ENCODE measurements at regions not wholly inside any gene's neighbourhood (a gene's known extent, or its start where the extent isn't known, plus 50 kb on each side); places are given as distances from the start of the nearest gene placed in this dataset.

DNA sequence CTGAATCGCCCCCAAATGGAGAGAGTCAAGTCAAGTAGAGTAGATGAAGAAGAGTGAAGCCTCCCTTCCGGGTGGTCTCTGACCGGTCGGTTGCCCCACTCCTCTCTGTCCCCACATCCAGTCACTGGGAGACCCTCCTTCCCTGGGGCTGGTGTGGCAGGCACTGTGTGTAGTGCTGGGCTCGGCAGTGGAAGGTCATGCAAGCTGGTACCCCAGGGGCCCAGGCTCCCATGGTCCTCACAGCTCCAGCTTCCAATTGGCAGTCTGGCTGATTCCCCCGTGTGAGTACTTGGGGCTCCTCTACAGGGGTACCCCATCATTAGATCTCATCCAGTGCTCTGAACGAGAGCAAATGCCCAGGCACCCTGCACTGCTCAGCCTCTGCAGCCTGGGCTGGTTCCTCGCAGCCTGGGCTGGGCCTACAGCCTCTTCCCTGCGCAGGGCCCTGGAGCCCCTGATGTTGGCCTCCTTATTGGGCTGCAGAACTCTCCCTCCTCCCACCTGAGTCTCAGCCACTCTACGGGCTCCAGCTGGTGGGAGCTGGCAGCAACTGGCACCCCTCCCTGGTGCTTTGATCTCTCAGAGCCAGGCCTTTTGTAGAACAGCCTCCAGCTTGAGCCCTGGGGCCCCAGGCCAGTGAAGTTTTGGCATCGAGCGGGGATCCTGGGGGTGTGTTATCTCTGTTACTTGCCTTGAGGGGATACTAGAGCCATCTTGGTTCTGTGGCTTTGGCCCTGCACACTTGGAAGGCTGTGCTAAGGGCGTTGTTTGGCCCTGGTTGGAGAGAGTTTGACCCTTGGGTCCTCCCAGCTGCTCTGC, 187.8 kb upstream of the HDAC4 start:
- H3K4me3 ChIP-seq (ENCODE audit: low read depth, low read length): no peak overlapping the region
- TF ChIP-seq, protein P1, sequence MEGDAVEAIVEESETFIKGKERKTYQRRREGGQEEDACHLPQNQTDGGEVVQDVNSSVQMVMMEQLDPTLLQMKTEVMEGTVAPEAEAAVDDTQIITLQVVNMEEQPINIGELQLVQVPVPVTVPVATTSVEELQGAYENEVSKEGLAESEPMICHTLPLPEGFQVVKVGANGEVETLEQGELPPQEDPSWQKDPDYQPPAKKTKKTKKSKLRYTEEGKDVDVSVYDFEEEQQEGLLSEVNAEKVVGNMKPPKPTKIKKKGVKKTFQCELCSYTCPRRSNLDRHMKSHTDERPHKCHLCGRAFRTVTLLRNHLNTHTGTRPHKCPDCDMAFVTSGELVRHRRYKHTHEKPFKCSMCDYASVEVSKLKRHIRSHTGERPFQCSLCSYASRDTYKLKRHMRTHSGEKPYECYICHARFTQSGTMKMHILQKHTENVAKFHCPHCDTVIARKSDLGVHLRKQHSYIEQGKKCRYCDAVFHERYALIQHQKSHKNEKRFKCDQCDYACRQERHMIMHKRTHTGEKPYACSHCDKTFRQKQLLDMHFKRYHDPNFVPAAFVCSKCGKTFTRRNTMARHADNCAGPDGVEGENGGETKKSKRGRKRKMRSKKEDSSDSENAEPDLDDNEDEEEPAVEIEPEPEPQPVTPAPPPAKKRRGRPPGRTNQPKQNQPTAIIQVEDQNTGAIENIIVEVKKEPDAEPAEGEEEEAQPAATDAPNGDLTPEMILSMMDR (IDR thresholded peaks at IDR 0.05; ENCODE audit: low read depth, low read length): no peak

DNA sequence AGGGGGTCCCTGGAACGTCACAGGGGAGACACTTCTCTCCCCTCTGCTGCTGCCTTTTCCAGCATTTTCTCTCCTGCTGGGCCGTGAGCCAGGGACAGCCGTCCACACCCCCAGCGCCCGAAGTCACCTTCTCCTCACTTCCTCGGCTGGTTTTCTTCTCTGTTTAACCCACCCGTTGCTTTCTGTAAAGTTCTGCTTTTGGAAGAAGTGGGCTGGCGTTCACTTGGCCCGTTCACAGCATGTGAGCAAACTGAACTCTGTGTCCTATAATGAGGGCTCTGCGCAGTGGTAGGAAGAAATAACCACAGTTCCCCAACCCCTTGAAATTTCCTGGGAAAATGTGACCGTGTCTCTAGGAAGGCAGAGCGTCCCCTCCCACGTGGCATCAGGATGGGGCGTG, 187.0 kb upstream of the HDAC4 start:
- no peak overlapping the region for H3K4me3 ChIP-seq (ENCODE audit: low read depth, low read length)
- TF ChIP-seq, protein P1 (IDR thresholded peaks at IDR 0.05; ENCODE audit: low read depth, low read length): no peak

DNA sequence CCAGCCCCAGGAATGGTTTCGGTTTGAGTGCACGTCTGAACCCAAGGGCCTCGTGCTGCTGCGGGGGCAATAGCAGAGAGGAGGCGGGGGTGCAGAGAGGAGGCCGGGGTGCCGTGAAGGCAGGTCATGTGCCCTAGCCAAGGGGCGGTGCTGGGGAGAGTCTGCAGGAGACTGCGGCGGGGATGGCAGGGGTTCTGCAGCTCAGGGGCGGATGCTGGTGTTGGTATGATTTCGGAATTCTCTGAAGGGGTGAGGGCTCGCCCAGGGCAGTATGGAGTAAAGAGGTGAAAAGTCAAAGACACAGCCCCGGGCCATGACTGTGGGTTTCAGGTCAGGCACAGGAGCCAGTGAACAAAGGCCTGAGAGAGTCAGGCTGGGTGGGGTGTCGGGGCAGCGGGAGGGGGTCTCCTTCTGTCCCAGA, 186.5 kb upstream of the HDAC4 start:
- no peak overlapping the region for H3K4me3 ChIP-seq (ENCODE audit: low read depth, low read length)
- TF ChIP-seq, protein P1 (IDR thresholded peaks at IDR 0.05; ENCODE audit: low read depth, low read length): no peak

DNA sequence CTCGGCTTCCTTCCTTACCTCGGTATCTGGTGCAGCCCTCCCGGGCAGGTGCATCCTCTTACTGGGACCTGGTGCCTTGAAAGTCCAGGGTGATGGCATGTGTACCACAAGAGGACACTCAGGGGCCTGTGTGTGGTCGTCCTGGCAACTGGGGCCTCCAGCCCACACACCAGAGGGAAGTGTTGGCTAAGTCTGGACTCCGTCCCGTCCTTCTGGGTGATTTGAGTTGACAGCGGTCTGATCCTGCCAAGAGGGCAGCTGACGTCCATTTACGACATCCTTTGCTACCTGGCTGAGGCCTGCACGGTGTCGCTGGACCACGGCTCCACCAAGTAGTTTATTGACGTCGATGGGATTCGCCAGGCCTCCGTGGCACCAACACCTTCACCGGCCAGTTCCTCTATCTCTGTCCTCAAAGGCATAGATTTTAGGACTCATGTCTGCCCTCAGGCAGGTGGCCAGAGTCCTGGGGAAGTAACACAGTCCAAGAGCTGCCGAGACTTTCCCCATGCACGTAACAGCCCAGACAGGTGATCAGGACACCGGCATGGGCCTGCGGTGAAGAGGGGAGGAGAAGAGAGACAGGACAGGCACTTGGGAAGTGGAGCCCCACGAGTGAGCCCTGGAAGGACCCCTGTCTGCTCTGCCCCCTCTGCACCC, 186.0 kb upstream of the HDAC4 start:
- TF ChIP-seq, protein P1 (IDR thresholded peaks at IDR 0.05; ENCODE audit: low read depth, low read length): no peak
- no peak overlapping the region for H3K4me3 ChIP-seq (ENCODE audit: low read depth, low read length)

DNA sequence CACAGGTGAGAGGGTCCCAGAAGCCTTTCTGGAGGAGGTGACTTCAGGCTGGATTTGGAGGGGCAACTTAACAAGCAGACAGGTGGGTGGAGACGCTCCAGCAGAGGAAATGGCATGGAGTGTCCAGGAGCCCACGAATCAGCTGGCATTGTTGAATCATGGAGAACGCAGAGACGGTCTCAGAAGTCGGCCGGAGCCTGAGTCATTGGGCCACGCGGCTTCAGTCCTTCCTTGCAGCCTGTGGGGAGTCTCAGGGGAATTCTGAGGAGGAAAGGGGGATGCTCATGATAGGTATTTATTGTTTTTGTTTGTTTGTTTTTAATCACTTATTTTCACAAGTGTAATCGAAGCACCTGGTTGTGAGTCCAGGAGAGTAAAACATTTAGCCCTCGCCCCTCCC, 184.6 kb upstream of the HDAC4 start:
- TF ChIP-seq, protein P1 (IDR thresholded peaks at IDR 0.05; ENCODE audit: low read depth, low read length): no peak
- no peak overlapping the region for H3K4me3 ChIP-seq (ENCODE audit: low read depth, low read length)

DNA sequence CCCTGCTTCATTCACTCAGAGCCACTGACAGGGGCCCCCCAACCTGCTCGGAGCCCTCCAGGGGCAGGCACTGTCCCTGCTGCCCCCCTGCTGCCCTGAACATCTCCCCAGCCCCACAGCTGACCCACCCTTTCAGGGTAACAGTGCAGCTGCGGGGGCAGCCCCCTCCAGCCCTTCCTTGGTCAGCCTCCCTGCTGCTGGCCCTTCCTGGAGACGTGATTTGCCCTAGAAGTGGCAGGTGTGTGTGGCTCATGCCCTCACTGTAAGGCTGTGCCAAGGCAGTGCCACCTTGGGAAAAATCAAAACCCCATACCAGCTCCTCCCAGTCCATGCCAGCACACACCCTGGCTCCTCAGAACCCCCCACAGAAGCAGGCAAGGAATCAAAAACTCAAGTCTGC, 184.2 kb upstream of the HDAC4 start:
- TF ChIP-seq, protein P1 (IDR thresholded peaks at IDR 0.05; ENCODE audit: low read depth, low read length): no peak
- H3K4me3 ChIP-seq (ENCODE audit: low read depth, low read length): no peak overlapping the region

All from WI38 (cell line).